Psoas muscle (tissue), 7 donors: ENCODE measurements at regions not wholly inside any gene's neighbourhood (a gene's known extent, or its start where the extent isn't known, plus 50 kb on each side); places are given as distances from the start of the nearest gene placed in this dataset.

ENCODE experiments used
- ATAC-seq, 4 donors: fragments of 200-7000 bp; cut with Tn5 transposase; one replicate each; pipeline ENCODE4 v1.9.1; 2020; ENCODE audit warnings: moderate library complexity in 3 of 4, mild to moderate bottlenecking in 2 of 4
- DNase-seq, 2 donors: peaks; one replicate each; pipeline ENCODE4 v3.0.0-alpha.2; 2020
- H3K27ac ChIP-seq: fragments of 200-600 bp; one replicate; pipeline ENCODE4 v1.8.0; 2022
- H3K27me3 ChIP-seq, 3 donors: fragments of 200-600 bp in 1 of 3; one replicate each; pipeline versions ENCODE4 v1.6.1 to v1.8.0; 2013 to 2022; ENCODE audit warnings: low read length in 2 of 3, mild to moderate bottlenecking in 2 of 3, moderate library complexity in 1 of 3; ENCODE audit not compliant: insufficient read depth in 3 of 3
- H3K36me3 ChIP-seq, 2 donors: fragments of 200-600 bp in 1 of 2; one replicate each; pipeline versions ENCODE4 v1.6.1 to v1.8.0; 2013 to 2022; ENCODE audit warnings: low read depth in 1 of 2, mild to moderate bottlenecking in 1 of 2, moderate library complexity in 1 of 2; ENCODE audit not compliant: insufficient read depth in 1 of 2
- H3K4me1 ChIP-seq: fragments of 200-600 bp; one replicate; pipeline ENCODE4 v1.8.0; 2022
- H3K4me3 ChIP-seq: fragments of 200-600 bp; one replicate; pipeline ENCODE4 v1.8.0; 2022; ENCODE audit warnings: mild to moderate bottlenecking
- H3K9me3 ChIP-seq: fragments of 200-600 bp; one replicate; pipeline ENCODE4 v1.8.0; 2022
- CTCF ChIP-seq: fragments of 200-600 bp; IDR thresholded peaks from one replicate; pipeline ENCODE4 v1.8.0; 2022; ENCODE audit warnings: antibody characterized with exemption
- WGBS, 3 donors: extraction: QIAGEN DNeasy Blood & Tissue Kit; methylation state at CpG; one replicate each; pipeline versions ENCODE4 v1.1.6 to v1.1.7; 2013; 5-methylcytosine and 5-hydroxymethylcytosine counted together
- intact Hi-C, 2 donors: fragments of 100-400 bp; cut with DNase I; formaldehyde crosslinking; loops; one replicate each; pipeline versions ENCODE4 v1.11.0 to v1.14.2; 2022
- donor health status: healthy with polysubstance abuse.
- donor health status: DM: no; HTN: no; CAD: no; lungs with moderate emphysema.
- donor health status: Bipolar disorder and iron deficiency.
- donor health status: healthy.
- donor health status: DM: yes; HTN: yes; CAD: no.
- donor health status: DM: no; HTN: no; CAD: no.
- donor health status: DM: yes; HTN: yes; CAD: no.

- Histone ChIP-seq H3K9me3 (no peaks in the 10 kb centered on the region), H3K4me1 (no peaks in the 10 kb centered on the region), H3K27me3 (no peaks in the 10 kb centered on the region), H3K27ac (no peak overlapping the region), H3K36me3 (no peaks in the 10 kb centered on the region), H3K4me3 (no peak overlapping the region)
- TF ChIP-seq CTCF, result no peak
- intact Hi-C loops, result no loop called here
- 82 to 85% (median 84%) methylated on average over 4 of the region's 4 CpGs for WGBS, 3 donors
- ATAC-seq (no peak), DNase-seq (no peak)
These were observed 613.5 kb downstream of the EDEM1 start for GRCh38 chr3:5800965-5801364.

GRCh38 chr3:5806192-5806591 lies 618.7 kb downstream of the EDEM1 start:
- no peak for TF ChIP-seq CTCF
- no peaks in the 10 kb centered on the region for H3K36me3 ChIP-seq
- no peak overlapping the region for H3K4me3 ChIP-seq
- WGBS, 3 donors, result 85 to 87% (median 86%) methylated on average over 1 of the region's 1 CpG
- ATAC-seq (no peak), DNase-seq (no peak)
- no peaks in the 10 kb centered on the region for H3K27me3 ChIP-seq
- H3K27ac ChIP-seq, result no peak overlapping the region
- H3K9me3 ChIP-seq, result no peaks in the 10 kb centered on the region
- intact Hi-C loops, result no loop called here
- no peaks in the 10 kb centered on the region for H3K4me1 ChIP-seq

DNA sequence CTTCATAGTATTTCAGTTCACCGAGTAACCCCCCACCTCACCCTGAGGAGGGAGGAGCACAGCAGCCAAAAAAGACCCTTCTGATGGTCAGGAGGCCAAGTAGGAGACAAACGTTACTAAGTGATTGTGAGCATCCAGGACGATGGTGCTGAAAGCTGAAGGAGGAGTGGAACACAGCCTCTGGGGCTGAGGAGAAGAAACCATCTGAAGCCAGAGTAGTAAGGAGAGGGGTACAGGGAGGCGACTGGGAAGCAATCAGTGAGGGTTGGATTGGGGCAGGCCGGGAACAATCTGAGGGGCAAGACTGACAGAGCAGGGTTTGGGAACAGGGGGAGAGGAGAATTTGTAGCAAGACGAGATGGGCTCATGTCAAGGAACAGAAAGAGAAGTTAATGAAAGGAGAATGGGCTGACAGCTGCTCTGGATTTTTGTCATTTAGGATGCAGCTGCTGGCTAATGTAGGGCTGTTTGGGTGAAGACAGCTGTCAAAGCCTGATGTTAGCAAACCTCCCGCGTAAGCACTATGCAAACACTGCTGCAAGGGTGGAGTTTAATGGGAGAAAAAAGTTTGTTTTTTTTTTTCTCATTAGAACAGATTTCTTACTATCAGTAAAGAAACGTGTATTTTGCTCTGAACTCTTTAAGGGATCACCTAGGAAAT lies 622.2 kb downstream of the EDEM1 start:
- TF ChIP-seq CTCF, result no peak
- no peak overlapping the region for H3K27ac ChIP-seq
- intact Hi-C loops, result no loop called here
- H3K4me3 ChIP-seq, result no peak overlapping the region
- no peak for ATAC-seq
- no peaks in the 10 kb centered on the region for H3K27me3 ChIP-seq
- no peak for DNase-seq
- H3K36me3 ChIP-seq, result no peaks in the 10 kb centered on the region
- no peaks in the 10 kb centered on the region for H3K4me1 ChIP-seq
- no peaks in the 10 kb centered on the region for H3K9me3 ChIP-seq
- 20 to 24% (median 24%) methylated on average over 9 of the region's 9 CpGs for WGBS, 3 donors

DNA sequence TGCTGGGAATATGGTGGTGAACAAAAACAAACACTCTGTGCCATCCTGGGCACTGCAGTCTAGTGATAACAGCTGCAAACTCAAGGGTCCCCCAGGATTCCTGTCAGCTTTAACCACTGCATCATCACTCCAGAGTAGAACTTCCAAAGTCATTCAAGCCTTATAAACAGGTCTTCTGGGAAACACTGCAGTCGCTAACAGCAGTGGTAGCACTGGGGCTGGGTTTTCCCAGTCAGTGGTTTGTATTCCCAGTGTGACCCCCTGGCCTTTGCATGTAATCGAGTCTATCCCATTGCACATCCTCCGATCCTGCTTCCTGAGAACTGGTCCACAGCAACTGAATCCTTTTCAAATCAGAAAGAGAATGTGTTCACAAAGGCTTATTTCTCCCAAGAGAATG lies 623.5 kb downstream of the EDEM1 start:
- Histone ChIP-seq H3K27me3 (no peaks in the 10 kb centered on the region), H3K4me1 (no peaks in the 10 kb centered on the region), H3K9me3 (no peaks in the 10 kb centered on the region), H3K27ac (no peak overlapping the region), H3K4me3 (no peak overlapping the region), H3K36me3 (no peaks in the 10 kb centered on the region)
- no peak for ATAC-seq
- DNase-seq, result no peak
- intact Hi-C loops, result no loop called here
- 10 to 25% (median 20%) methylated on average over 3 of the region's 3 CpGs for WGBS, 3 donors
- no peak for TF ChIP-seq CTCF

- H3K36me3 ChIP-seq, result no peaks in the 10 kb centered on the region
- no peaks in the 10 kb centered on the region for H3K4me1 ChIP-seq
- ATAC-seq, result no peak
- no peaks in the 10 kb centered on the region for H3K9me3 ChIP-seq
- H3K27ac ChIP-seq, result no peak overlapping the region
- no peak for DNase-seq
- no peaks in the 10 kb centered on the region for H3K27me3 ChIP-seq
- 41 to 67% (median 48%) methylated on average over 2 of the region's 2 CpGs for WGBS, 3 donors
- no peak for TF ChIP-seq CTCF
- intact Hi-C loops, result no loop called here
- H3K4me3 ChIP-seq, result no peak overlapping the region
These were observed 626.0 kb downstream of the EDEM1 start for GRCh38 chr3:5813521-5813920.
